ENCODE measurements at regions not wholly inside any gene's neighbourhood (a gene's known extent, or its start where the extent isn't known, plus 50 kb on each side); places are given as distances from the start of the nearest gene placed in this dataset.

GRCh38 chr4:162894387-162894786, 272.3 kb downstream of the NAF1 start:
- TF ChIP-seq POLR2A (IDR thresholded peaks at IDR 0.05) (no peak), CTCF (IDR thresholded peaks at IDR 0.05) (no peak)

Data from adrenal gland (tissue), 5 donors.